GM10266 (cell line): ENCODE measurements at regions not wholly inside any gene's neighbourhood (a gene's known extent, or its start where the extent isn't known, plus 50 kb on each side); places are given as distances from the start of the nearest gene placed in this dataset.

Experiments
- DNase-seq: peaks from one replicate; pipeline ENCODE4 v3.0.0; 2012; ENCODE audit errors: extremely low spot score
- TF ChIP-seq, protein P1 (sequence below): IDR thresholded peaks from 2 replicates; pipeline ENCODE4 v1.5.1; 2012; ENCODE audit warnings: mild to moderate bottlenecking, low read depth; ENCODE audit not compliant: control insufficient read depth, insufficient read depth; ENCODE audit errors: missing control alignments

GRCh38 chr11:22138264-22138663 is 54.6 kb upstream of the ANO5 start:
- DNase-seq, result no peak
- TF ChIP-seq, protein P1, sequence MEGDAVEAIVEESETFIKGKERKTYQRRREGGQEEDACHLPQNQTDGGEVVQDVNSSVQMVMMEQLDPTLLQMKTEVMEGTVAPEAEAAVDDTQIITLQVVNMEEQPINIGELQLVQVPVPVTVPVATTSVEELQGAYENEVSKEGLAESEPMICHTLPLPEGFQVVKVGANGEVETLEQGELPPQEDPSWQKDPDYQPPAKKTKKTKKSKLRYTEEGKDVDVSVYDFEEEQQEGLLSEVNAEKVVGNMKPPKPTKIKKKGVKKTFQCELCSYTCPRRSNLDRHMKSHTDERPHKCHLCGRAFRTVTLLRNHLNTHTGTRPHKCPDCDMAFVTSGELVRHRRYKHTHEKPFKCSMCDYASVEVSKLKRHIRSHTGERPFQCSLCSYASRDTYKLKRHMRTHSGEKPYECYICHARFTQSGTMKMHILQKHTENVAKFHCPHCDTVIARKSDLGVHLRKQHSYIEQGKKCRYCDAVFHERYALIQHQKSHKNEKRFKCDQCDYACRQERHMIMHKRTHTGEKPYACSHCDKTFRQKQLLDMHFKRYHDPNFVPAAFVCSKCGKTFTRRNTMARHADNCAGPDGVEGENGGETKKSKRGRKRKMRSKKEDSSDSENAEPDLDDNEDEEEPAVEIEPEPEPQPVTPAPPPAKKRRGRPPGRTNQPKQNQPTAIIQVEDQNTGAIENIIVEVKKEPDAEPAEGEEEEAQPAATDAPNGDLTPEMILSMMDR, result no peak
